Epidermal melanocyte (primary cell): ENCODE measurements at regions not wholly inside any gene's neighbourhood (a gene's known extent, or its start where the extent isn't known, plus 50 kb on each side); places are given as distances from the start of the nearest gene placed in this dataset.
"Not testable (repeated sequence)": the region's sequence is repeated elsewhere in the genome, so short reads cannot be mapped to it uniquely, and the experiment has no call there.

Experiments used
- DNase-seq: peaks from one replicate; pipeline ENCODE4 v3.0.0; 2011; ENCODE audit warnings: low spot score; ENCODE audit not compliant: insufficient read length

DNA sequence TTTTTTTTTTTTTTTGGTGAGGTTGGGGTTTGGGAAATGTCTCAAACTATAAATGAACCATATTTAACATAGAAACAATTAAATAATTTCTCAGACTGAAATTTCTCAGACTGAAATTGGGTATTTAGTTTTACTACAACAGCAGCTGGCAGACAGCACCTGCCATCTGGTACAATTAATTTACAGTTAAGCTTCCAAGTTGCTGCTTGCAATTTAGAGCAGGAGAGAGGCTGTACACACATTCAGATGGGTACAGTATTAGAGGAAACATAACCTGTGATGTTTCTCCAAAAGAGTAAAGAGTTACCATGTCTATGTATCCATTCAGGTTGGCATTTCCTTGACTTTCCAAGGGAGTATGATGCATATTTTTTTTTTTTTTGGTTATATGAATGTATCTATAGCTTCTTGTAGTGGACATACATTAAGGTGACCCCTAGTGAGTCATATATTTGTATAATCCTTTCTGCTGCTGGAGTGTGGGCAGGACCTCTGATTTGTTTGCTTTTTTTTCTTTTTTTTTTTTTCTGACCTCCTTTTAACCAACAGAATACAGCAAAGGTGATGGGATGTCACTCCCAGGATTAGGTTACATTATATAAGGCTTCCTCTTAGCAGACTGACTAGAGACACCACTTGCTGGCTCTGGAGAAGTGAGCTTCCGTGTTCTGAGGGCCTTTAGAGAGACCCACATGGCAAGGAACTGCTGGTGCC lies 201.7 kb downstream of the PTH2R start:
- DNase-seq = no peak

DNA sequence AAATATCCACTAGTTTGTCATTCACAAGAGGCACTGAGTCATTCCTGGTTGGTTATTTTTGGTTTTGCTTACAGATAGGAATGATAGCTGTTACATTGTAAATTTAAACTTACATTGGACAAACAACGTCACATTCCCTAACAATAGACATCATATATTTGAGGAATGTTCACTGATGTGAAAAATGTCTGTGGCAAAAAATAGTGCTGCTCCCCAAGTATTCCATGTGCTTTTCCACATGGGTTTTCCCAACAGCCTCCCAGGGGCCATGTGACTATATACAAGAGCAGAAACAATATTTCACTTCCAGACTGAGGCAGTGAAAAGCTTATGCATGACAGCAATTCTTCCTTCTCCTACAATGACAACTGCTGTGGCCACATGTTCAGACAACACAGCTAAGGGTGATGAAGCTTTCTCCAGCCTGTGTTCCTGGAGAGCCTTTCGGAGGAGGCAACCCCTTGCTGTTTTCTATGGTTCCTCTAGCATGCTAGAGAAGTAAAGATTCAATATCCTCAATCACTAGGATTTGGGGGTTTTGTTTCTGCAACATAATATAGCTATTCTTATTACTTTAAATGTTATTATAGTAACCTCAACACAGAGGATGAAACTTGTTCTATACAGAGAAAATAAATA lies 202.7 kb downstream of the PTH2R start:
- no peak for DNase-seq

DNA sequence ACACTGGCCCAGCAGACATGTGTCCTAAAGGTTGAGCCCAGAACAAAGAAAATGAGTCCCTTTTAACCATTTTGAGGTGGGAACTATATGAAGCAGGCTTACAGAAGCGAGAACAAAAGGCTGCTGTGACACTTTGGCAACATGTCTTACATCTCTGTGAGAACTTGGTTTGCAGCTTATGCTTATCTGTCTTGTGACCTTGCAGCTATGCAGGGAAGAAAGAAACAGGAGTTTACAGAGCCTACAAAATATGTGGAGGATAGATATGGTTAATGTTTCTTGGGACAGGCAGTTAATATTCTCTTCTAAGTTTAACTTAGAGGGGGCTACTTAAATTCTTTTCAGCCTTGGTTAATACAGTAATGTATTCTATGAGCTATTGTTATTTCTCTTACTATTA lies 209.1 kb downstream of the PTH2R start:
- not testable (repeated sequence) for DNase-seq

DNA sequence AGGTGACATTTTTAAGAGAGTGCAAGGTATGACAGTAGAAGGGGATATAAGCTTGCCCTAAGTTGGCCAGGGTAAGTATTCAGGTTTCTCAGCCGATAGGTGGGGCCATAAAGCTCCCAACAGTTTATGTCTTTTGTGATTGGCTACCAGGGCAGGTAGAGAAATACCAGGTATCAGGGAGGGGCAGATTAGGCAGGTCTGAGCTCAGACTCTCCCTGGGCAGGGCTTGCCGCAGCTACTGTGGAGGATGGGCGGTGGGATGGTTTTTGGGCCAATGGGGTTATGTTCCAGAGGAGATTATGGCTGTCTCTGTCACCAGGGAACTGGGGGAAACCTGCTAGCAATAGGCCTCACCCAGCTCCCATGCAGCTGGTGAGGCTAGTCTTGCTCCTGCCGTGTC lies 211.6 kb downstream of the PTH2R start:
- DNase-seq = no peak

DNA sequence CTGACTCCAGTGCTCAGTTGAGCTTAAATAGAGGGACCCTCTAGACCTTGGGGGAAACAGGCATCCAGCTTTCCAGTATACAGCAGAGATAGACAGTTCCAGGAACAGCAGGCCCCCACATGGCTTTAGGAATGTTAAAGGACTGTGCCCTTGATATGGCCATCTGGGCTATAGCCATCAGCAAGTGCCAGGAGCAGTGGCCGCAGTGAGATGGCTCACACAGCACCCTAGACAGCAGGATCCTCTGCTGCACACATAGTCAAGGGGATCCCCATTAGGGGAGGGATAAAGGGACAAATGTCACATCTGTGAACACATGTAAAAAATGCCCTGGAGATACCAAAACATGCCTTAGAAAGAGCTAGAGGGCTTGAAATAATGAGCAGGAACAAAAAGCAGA lies 213.4 kb downstream of the PTH2R start:
- DNase-seq = no peak

DNA sequence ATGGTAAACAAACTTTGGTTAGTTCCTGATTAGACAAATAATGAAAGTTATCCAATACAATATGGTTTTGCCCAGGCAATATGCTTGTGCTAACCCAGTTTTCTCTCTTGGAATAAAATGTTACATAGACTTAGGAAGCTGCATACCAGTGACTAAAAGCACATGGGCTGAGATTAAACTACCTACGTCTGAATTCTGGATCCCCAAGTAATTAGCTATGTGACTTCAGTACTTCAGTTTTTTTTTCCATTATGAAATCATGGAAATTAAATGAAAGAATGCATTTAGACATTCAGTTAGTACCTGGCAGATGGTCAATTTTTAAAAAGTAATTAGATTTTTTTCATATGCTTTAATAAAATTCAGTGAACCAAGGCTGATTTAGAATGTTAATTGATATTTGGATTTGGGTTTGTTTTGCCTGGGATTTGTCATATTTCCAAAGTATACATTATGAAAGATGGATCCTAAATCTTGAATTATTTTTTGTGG lies 213.9 kb downstream of the PTH2R start:
- DNase-seq = no peak

DNA sequence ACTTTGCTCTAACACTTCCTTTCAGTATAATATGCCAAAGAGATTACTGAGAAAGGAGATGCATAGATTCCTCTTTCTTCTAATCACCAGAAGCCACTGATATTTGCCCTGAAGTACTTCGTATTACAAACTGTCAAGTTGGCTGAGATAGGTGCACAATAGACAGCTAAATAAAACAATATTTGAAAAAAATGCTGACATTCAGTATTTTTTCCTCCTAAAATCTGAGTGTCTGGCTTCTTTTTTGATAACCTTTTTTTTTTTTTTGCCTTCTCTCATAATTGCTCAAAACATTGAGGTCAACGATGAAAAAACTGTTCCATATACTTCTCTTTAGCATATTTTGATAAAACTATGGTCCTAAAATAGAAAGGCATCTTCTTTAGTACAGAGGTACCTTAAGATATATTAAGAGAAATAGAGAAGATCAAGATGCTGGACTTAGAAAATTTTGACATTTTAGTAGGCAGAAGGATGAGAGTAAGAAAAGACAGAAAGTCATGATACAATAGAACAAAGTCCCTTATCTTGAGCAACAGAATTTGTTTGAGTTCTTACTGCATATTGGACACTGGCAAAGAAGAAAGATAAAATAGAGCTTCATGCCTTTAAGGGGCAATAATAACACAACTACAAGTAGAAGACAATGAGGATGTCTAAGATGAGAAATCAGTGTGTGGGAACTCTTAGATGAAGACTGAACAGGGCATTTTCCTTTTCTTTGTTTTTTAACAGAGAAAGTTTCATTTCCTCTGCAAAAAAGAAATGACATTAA lies 220.7 kb downstream of the PTH2R start:
- DNase-seq = no peak

DNA sequence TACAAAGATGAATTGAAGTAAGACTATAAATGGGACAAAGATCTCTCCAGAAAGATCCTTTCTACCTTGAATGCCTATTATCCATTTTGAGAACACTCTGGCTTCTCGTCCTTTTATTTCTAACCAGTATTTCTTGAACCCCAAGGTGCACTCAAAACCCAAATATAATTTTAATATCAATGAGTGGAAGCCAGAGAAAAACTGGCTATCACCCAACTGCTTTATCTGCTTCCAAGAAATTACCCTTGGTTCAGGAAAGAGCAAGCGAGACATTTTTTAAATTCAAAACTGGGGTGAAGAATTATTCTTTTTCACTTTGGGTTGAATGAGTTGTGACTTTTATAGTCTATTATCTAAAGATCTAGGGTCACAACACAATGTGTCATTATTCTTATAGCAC lies 221.3 kb downstream of the PTH2R start:
- no peak for DNase-seq

DNA sequence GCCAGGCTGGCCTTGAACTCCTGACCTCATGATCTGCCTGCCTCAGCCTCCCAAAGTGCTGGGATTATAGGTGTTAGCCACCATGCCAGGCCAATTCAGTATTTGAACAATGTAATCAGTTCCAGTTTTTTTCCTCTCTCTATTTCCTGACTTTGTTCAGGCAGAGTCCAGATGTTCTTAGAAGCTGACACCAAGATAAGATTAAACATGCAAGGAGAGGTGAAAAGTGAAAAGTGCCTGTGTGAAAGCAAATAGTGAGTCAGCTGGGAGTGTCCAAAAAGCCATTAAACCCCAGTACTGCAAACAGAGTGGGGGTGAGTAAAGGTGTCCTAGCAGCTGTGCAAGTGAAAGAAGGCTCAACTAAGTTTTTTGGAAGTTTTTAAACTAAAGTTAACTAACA lies 231.5 kb downstream of the PTH2R start:
- DNase-seq = no peak

DNA sequence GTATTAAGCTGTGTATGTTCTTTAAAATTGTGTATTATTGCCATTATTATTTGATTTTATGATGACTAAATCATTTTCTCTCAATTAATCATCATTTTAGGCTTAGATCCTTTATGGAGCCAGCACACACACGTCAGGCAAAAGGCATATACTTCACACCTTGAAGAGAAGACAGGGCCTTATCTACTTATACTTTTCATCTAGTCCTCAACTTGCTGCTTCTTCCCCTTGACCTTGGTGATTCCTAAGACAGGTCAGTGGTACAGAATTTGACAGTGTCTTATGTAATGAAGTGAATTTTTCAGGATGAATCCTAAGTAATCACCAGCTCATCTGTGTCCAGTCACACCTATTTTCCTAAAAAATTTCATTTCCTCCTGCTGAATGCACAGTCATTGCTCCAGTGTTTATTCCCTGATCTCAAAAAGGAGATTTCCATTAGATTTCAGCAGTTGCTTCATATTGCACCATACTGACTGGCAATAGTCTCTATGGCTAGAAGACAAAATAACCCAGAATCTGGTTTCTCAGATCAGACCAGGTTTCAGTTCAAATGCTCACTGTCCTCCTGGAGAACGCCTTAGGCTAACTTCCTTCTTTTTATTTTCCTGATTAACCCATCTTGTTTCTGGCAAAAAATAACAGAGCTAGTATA lies 235.7 kb downstream of the PTH2R start:
- no peak for DNase-seq

DNA sequence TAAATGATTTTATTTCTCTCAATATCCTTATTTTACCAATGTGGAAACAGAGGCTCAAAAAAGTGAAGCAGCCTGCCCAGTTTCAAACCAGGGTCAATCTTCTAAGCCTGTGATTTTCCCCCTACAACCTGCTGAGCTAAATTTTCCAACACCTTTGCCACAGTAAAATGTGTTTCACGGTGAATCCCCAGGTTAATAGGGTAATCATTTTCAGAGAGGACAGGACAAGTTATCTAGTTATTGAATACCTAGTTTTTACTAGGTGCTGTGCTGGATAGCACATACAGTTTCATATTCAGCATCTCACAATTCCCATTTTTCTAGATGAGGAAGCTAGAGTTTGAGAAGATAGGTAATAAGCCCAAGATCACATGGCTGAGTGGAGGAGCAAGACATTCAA lies 236.6 kb downstream of the PTH2R start:
- DNase-seq = no peak

DNA sequence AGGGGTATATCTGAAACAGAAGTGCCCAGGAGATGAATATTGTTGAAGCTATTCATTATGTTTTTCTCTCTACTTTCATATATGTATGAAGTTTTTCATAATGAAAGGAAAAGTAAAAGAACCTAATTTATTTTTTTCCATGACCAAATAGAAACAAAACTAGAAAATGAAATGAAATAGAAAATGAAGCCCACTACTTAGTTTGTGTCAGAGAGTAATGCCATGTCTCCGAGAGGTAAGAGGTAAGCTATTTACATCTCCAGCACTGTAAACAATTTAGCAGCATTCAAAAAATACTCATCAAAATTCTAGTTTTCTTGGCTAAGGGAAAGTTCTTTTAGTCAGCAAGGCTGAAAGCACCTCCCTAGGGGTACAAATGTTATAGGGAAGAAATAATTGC lies 238.6 kb downstream of the PTH2R start:
- DNase-seq = no peak

DNA sequence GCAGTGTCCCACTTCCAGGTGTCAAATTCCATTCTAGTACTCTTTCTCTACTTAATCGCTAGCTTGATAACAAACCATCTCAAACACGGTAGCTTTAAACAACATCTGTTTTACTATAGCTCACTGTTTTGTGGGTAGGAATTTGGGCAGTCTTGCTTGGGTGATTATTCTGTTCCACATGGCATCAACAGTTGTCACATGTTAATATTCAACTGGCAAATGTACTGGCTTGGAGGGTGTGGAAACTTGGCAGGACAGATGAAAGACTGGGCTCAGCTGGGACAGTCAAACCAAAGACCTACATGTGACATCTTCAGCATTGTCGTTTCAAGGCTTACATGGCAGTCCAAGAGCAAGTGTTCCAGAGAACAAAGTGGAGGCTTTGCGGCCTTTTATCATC lies 241.8 kb downstream of the PTH2R start:
- no peak for DNase-seq

DNA sequence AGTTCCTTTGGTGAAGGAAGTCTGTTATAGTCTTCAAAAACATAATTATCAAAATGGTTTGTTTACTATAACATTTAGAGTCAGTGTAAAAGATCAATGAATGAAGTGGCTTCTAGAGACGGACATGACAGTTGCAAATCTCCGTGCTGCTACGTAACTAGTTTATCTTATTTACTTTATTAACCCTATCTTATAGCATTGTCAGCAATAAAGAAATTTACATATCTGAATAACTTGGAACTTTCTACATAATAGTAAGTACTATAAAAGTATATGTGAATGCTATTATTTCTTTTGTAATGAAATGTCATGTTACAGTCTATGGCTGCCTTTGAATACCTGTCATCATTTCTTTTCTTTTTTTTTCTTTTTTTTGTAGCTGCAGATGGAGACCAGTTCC lies 246.8 kb downstream of the PTH2R start:
- DNase-seq = no peak

DNA sequence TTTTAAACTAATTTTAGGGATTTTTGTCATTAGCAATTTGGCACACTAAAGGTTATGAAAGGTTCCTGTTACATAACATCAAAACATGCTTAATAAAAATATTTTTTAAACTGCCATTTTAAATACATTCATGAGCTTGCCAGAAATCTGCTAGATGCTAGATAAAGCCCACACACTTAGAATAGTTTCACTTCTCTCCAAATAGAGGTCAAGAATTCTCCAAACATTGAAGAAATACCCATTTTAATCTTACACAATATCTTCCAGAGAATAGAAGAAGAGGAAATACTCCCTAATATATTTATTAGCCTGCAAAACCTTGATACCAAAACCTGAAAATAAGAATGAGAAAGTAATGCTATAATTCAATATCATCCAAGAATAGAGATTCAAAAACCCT lies 247.5 kb downstream of the PTH2R start:
- no peak for DNase-seq

DNA sequence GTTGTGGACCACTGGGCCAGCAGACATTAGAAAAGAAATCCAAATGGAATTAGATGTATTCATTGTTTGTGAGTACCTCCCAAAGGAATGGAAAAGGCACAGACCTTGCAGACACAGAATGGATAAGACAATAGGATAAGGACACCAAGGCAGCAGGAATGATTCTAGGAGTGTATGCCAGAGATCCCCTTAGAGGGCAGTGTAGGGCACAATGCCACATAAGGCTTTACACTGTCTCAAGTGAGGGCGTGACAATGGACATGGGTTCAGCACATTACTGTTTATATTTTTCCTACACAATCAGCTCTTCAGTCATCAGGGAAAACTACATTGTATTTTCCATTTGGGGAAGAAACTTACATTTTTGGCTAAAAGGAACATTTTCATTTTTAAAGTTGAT lies 250.9 kb downstream of the PTH2R start:
- DNase-seq = no peak

DNA sequence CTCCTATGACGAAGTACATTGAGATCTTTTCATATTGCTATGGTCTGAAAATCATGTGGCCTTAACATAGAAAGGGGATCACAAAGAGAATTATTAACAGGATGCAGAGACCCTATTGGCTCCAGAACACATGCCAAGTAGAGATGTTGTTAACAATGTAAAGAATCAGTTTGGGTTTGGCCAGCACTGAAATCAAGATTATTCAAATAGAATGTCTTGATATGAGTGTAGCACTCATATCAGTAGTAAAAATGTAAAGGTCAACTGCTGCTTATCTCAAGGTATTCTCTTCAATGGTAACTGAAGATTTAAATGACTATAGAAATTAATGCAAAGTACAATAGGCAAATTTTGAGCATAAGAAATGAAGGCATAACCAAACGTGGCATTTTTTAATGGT lies 262.8 kb downstream of the PTH2R start:
- no peak for DNase-seq

DNA sequence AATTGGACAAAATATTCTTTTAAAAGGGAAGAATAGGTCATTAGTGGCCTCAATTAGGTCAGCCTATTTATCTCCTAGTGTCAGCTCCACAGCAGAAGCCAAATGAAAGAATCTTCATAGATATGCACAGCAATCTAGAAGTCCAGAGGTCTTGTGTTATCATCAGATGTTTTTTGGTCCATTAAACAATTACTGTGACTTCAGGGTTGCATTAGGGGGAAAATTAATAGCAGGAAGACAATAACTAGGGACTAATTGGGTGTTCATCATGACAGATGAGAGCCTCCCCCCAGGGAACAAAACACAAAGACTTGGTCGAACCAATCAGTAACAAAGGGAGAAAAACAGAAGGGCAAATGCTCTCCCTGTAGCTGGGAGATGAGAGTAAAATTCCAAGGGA lies 264.7 kb downstream of the PTH2R start:
- no peak for DNase-seq

DNA sequence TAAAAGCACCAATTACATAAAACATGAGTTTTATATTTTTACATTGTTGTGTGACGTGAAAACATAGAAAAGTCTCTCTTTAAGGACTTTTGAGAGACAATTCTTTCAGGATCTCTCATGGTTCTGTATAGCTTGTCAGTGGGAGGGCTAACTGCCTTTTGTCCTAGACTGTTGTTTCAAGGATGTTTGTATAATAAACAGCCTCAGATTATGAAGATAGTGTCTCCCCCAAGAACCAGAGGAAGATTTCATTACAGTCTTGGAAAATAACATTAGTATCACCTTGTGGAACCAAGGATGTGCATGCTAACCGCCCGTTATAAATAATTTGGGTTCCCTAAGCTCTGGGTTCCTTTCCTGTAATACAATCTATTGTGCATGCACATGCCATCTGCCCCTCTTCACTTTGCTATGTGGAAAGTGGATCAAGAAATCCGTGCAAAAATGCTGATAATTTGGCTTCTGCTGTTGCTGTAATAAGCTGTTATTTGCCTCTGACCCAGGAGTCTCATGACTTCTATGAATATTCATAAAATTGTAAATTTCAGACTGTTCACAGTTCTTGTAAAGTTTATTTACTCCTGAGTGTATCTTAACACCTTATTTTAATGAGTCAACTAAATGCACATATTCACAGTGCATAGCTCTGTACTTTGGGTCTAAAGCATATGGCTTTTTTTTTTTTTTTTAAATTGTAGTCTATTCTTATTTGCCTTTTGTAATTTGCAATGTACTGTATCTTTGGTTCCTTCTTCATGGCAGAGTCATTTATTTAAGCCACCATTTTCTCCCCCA lies 265.5 kb downstream of the PTH2R start:
- no peak for DNase-seq

DNA sequence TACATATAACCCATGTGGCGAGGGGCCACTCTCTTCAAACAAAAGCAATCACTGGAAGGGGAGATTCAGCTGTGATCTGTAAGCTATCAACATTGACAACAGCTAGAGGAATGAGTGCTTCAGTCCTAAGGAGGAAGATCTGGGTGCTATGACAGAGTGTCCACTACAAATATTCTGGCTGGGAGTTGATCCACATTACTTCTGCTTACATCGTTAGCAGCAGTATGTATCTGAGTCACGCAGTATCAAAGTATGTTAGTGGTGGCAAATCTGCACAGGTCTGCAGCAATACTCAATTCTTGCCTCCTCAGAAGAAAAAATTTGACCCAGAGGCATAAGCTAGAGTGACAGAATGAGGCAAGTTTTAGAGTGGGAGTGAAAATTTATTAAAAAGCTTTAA lies 267.0 kb downstream of the PTH2R start:
- no peak for DNase-seq

DNA sequence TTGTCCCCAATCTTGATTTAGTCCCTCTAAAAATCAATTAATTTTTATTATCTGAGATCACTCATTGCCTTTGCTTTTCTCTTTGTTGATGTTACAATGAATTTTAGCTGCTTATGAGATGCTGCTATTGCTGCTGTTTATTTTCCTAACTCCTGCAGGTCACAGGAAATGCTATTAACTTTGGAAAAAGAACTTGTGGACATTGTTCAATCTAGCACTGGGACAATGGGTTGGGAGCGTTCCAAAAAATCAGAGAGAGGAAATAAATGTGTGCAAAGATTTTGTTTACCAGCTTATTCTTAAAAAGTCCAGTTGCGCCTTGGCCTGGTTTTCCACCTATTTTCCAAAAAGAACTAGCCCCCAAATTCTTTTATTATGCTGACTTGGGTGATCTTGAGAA lies 268.3 kb downstream of the PTH2R start:
- no peak for DNase-seq
